ENCODE measurements at regions not wholly inside any gene's neighbourhood (a gene's known extent, or its start where the extent isn't known, plus 50 kb on each side); places are given as distances from the start of the nearest gene placed in this dataset.

- TF ChIP-seq, protein P1, sequence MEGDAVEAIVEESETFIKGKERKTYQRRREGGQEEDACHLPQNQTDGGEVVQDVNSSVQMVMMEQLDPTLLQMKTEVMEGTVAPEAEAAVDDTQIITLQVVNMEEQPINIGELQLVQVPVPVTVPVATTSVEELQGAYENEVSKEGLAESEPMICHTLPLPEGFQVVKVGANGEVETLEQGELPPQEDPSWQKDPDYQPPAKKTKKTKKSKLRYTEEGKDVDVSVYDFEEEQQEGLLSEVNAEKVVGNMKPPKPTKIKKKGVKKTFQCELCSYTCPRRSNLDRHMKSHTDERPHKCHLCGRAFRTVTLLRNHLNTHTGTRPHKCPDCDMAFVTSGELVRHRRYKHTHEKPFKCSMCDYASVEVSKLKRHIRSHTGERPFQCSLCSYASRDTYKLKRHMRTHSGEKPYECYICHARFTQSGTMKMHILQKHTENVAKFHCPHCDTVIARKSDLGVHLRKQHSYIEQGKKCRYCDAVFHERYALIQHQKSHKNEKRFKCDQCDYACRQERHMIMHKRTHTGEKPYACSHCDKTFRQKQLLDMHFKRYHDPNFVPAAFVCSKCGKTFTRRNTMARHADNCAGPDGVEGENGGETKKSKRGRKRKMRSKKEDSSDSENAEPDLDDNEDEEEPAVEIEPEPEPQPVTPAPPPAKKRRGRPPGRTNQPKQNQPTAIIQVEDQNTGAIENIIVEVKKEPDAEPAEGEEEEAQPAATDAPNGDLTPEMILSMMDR (IDR thresholded peaks at IDR 0.05): no peak
- TF ChIP-seq FOSL2 (IDR thresholded peaks at IDR 0.05) (no peak), FOSL2 (CRISPR knock-in tag; IDR thresholded peaks at IDR 0.05) (no peak), CHD4 (IDR thresholded peaks at IDR 0.05; ENCODE audit: borderline replicate concordance) (no peak), SREBF2 (IDR thresholded peaks at IDR 0.05) (no peak)
Measured at GRCh38 chr1:24992761-24993211, 62.7 kb upstream of the RUNX3 start.

Data from A549 (cell line).